Right renal pelvis (tissue), 4 donors: ENCODE measurements at regions not wholly inside any gene's neighbourhood (a gene's known extent, or its start where the extent isn't known, plus 50 kb on each side); places are given as distances from the start of the nearest gene placed in this dataset.
"Not testable (repeated sequence)": the region's sequence is repeated elsewhere in the genome, so short reads cannot be mapped to it uniquely, and the experiment has no call there.

ENCODE experiments used
- DNase-seq, 4 donors: peaks; one replicate each; pipeline ENCODE4 v3.0.0-alpha.2; 2013; ENCODE audit warnings: low read depth in 4 of 4, low spot score in 3 of 4, missing footprints in 1 of 4

DNA sequence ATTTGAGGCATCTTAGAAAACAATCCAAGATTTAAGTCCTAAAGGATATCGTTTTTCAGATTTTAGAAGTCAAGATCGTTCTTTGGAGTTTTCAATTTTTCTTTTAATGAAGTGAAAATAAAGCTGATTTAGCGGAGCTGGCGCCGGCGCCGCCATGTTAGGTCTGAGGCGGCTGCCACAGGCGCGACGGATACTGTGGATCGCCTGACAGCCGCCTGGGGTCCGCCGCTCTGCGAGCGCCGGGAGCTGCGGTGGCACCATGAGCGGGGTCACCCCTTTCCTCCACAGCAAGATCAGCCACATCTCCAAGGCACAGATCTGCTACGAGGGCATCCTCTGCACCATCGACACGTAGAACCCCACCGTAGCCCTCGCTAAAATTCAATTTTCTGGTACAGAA is 247.2 kb downstream of the GJA1 start:
- no peak for DNase-seq

DNA sequence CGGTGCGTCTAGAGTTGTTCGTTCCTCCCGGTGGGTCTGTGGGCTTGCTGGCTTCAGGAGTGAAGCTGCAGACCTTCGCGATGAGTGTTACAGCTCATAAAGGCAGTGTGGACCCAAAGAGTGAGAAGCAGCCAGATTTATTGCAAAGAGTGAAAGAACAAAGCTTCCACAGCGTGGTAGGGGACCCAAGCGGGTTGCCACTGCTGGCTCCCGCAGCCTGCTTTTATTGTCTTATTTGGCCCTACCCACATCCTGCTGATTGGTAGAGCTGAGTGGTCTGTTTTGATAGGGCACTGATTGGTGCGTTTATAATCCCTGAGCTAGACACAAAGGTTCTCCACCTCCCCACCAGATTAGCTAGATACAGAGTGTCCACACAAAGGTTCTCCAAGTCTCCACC is 250.4 kb downstream of the GJA1 start:
- DNase-seq: not testable (repeated sequence)

DNA sequence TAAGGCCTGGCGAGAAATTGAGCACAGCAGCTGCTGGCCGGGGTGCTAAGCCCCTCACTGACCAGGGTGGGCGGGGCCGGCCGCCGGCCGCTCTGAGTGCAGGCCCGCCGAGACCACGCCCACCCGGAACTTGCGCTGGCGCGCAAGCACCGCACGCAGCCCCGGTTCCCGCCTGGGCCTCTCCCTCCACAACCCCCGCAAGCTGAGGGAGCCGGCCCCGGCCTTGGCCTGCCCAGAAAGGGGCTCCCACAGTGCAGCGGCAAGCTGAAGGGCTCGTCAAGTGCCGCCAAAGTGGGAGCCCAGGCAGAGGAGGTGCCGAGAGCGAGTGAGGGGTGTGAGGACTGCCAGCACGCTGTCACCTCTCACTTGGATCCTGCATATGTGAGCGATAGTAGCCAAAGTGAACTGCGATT is 251.2 kb downstream of the GJA1 start:
- no peak for DNase-seq

DNA sequence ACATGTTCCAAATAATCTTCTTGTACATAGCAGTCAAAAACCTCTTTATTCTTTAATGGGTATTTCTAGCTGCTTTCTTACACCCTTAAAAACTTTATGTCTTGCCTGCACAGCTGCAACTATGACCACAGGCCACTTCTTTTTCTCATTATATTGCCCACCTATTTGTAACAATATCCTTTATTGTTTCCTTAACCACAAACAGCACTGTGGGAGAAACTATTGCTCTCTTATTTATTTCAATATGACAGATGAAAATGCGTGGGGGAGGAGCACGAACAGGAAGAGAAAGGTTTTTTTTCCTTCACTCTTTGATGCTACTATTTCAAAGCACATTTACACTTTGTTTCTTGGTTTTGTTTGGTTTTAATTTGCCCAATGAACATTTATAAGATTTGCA is 253.5 kb downstream of the GJA1 start:
- no peak for DNase-seq

DNA sequence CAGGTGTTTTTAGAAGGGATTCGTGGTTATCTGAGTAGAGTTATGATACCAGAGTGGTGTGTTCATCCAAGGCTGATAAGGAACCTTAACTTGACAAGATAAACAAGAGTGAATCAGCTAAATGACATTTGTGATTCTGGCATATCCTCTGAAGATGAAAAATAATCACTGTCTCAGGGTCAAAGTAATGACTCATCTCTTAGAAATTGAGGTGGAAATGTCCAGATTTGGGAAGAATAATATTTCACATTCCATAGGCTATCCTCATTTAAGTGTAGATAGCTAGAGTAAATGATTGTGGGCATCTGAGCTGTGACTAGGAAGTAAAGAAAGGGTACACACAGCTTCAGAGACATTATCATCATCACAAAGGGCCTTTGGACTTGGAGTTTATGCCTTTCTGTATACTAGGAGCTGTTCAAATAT is 255.7 kb downstream of the GJA1 start:
- no peak for DNase-seq

DNA sequence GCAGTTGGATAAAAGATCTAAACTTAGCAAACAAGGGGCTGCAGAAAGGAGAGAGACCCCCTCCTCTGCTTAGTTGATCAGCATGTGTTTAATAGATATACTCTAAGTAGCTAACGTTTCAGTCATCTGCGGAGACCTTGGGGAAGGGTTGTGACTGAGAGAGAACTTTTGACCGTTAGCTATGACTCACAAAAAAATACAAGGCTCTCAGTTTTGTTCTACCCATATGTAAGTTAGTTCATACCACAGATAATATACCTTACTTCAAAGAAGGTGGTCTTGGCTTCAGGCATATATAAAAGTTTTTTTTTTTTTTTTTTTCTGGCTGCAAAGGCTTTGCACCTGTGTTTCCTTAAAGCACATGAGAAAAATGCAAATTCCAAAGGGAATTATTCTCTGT is 258.9 kb downstream of the GJA1 start:
- DNase-seq: no peak

DNA sequence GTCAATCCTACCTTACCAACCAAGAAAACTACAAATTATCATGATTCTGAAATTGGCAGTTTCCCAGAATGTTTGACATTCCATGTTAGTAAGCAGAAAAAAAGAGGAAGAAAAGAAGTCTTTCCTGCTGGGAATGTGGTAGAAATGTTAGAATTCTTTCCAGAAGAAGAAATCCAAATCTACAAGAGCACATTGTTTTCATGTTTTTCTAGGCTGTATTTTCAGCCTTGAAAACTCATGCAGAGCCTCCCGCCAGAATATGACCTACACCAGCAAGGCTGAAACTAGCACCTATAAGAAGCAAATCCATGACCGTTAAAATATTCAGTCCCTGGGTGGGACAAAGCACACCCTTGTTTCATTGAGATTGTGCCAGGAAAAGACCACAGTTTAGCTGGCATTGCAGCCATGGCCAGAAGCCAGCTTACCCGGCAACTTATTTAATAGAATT is 259.4 kb downstream of the GJA1 start:
- no peak for DNase-seq

DNA sequence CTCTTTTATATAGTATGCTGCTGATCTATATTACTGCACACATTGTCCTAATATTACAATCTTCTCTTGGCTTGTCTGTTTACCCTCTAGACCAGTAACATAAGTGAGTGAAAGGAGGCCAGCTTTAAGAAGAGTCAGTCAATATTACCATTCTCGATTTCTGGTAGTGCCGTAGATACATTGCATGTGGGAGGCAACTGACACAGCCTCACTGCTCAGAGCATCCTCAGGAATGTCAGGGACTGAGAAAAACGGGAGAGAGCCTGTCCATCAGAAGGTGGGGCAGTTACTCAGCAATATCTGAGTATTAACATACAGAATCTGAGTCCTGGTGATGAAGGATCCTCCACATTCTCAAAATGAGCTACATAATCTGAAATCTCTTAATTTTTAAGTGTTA is 259.9 kb downstream of the GJA1 start:
- no peak for DNase-seq

DNA sequence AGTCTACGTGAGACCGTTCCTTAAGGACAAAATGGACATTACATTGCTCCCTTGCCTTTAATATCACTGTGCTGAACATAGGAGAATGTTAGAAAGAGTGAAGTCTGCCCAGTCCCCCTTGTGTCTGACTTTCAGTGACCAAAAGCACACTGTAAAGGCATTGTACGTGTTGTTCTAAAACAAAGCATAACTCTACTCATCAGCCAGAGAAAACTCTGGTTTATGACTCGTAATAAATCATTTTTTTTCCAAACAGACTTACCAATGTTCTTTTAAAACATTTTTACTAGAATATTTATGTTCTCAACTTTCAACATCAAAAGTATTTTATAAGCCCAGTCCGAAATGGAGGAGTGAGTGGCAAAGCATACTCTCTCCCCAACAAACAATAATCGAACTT is 262.5 kb downstream of the GJA1 start:
- DNase-seq: no peak

DNA sequence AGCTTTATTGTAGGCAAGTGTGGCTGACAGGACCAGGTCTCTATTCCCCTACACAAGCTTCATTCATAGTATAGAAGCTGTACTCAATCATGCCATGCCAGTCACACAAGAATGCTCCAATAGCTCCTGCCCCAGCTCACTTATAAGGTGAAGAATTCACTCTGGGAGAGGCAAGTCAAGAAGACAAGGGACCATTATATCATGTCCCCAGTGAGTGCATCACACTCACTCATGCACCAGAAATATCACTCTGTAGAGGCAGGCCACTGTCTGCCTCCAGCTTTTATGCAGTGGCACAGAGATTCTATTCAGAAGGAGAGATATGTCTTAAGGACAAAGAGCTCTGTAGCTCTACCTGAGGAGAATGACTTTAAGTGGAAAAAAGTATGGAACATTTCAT is 263.2 kb downstream of the GJA1 start:
- DNase-seq: no peak

DNA sequence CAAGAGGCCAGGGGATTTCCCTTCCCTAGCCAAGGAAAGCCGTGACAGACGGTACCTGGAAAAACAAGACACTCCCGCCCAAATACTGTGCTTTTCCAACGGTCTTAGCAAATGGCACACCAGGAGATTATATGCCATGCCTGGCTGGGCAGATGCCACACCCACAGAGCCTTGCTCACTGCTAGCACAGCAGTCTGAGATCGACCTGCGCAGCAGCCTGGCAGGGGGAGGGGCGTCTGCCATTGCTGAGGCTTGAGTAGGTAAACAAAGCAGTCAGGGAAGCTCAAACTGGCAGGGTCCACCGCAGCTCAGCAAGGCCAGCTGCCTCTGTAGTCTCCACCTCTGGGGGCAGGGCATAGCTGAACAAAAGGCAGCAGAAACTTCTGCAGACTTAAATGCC is 267.7 kb downstream of the GJA1 start:
- DNase-seq: not testable (repeated sequence)

DNA sequence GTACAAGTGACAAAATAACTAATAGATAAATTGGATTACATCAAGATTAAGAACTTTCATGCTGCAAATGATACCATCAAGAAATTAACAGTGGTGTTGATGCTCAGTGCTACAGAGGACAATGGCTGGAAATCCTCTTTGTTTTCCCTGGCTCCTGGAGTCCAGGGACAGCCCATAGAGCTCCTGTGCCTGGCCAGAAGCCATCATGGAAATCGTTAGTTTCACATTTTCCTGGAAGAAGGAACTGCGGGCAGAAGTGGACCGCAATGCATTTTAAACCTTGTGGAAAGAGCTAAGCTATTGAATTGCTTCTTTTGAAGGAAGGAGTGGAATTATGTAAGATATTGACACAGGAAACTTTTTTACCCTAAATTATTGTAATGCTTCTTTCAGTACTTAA is 276.0 kb downstream of the GJA1 start:
- no peak for DNase-seq

DNA sequence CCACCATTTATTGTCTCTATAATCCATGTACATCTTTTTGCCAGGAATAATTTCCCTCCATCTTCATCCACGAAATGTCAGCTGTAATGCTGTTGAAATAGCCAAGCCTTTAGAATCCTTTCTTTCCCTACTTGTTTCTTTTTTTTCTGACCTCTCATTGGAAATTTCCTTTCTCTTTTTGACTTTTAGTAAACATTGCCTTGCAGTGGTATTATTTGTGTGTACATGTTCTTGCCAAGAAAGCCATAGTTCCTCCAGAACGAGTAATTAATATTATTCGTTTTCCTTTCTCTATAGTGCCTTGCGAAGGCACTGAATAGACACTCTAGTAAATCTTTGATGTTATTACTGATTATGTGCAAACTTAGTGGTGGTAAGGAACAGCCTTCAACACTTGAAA is 282.2 kb downstream of the GJA1 start:
- no peak for DNase-seq

DNA sequence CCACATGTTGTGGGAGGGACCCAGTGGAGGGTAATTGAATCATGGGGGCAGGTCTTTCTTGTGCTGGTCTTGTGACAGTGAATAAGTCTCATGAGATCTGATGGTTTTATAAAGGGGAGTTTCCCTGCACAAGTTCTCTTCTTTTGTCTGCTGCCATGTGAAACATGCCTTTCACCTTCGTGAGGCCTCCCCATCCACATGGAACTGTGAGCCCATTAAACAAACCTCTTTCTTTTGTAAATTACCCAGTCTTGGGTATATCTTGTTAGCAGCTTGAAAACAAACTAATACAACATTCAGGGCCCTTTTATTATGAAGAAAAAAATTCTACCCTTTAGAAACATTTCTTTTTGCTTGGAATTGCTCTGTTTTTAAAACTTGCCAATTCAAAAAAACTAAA is 285.4 kb downstream of the GJA1 start:
- not testable (repeated sequence) for DNase-seq

DNA sequence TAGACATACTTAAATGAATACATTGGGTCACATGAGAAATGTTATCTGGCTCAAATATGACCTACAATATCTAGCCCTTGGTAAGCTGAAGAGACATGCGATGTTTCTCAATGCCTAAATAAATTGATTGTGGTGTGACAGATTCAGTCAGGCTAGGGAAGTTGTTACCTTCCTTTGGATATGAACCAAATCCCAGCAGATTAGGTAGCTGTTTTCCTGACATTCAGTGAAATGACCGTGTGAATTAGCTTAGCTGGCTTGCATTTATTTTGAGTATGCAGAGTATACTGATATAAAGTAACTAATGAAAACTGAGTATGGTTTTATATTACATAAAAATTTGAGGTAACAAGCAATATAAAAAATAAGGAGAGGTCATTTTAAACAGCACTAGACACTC is 288.2 kb downstream of the GJA1 start:
- no peak for DNase-seq

DNA sequence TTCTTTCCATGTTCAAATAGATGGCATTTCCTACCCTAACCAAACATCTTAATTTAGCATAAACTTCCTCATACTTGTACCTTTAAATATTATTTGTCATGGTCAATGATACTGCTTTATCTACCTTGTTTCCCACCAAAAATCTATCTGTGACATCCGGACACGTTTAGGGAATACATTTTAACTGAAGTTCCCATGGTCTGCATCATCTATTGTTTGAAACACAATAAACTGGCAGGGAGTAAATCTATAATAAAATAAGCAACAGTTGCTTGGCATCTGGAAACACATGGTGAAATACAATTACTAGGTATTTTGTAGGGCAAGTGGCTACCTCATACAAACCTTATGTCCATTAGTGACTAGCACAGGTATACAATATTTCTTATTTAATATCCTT is 289.1 kb downstream of the GJA1 start:
- DNase-seq: no peak

DNA sequence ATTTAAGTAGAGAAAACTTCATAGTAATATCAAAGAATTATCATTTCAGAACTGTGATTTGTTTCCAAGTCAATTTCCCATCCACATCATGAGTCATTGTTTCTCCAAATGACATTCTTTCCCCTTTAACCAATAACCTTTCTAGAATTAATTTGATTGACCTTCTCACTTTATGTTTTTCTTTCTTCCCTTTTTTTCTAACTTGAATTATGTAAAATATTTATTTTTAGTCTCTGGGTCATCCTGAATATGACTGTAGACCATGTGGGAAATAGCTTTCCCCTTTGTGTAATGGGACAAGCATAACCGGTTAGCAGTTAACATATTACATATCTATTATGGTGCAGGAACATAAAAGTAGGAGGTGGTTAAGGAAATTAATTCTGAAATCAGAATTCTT is 291.1 kb downstream of the GJA1 start:
- DNase-seq: no peak

DNA sequence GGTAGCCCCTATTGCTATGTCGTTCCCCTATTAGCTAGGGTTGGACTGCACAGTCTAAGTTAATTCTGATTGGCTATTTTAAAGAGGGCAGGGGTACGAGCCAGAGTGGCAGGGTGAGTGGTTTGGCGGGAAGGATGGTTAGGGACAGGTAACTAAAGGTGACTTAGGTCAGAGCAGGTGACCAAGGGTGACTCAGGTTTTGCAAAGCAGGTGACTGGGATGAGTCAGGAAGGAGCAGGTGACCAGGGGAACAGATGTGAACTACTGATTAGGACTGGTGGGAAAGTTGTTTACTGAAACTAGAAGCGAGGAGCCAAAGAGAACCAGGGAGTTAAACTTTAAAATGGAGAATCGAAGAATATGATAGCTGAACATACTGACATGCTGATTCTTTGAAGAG is 295.2 kb downstream of the GJA1 start:
- DNase-seq: no peak

DNA sequence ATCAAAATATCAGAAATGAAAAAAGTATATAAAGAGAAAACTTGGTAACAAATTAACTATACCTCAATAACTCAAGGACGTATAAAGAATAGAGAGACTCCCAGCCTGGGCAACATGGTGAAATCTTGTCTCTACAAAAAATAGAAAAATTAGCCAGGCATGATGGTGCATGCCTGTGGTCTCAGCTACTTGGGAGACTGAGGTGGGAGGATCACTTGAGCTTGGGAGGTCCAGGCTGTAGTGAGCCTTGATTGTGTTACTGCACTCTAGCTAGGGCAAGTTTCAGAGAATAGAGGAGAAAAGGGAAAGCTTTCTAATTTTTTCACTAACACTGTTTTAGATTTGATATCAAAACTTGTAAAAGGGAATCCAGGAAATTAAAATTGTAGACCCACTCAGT is 295.9 kb downstream of the GJA1 start:
- DNase-seq: no peak

DNA sequence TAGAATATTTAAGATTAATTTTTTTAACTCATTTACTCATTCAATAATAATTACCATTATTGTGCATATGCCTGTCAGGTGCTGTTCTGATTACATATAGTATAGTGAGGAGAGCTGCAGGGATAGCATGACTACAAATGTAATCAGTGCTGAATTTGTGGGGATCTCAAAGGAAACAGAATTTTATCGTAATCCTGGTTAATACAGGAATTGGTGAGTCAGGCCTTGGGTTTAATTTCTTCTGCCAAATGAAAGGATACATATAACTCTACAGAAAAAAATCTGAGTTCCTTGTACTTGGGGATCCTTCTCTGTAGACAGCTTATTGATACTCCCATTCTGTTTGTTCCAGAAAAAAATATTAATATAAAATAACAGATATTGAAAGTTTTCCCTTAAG is 297.2 kb downstream of the GJA1 start:
- no peak for DNase-seq

DNA sequence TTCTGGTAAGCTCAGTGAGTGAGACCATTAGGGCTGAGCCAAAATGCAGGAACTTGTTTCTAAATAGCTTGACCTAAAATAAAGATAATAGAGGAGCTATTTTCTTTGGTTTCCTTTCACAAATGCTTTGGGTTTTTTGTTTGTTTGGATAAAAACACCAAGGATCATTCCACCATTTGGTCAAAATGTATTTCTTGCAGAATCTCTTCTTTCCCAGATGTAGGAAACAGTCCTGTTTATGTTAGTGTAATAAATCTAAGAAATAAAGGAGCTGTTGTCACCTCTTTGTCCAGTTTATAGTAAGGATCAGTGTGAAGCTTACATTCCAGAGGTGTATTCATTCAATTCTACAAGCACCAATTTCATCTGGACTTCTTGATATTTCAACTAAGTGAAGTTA is 297.8 kb downstream of the GJA1 start:
- DNase-seq: no peak

DNA sequence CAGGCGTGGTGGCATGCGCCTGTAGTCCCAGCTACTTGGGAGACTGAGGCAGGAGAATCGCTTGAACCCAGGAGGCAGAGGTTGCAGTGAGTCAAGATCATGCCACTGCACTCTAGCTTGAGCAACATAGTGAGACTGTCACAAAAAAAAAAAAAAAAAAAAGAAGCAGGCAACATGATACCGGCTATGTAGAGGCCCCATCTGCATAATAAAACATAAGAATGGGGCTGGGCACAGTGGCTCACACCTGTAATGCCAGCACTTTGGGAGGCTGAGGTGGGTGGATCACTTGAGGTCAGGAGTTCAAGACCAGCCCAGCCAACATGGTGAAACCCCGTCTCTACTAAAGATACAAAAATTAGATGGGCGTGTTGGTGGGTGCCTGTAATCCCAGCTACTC is 304.7 kb downstream of the GJA1 start:
- DNase-seq: not testable (repeated sequence)

DNA sequence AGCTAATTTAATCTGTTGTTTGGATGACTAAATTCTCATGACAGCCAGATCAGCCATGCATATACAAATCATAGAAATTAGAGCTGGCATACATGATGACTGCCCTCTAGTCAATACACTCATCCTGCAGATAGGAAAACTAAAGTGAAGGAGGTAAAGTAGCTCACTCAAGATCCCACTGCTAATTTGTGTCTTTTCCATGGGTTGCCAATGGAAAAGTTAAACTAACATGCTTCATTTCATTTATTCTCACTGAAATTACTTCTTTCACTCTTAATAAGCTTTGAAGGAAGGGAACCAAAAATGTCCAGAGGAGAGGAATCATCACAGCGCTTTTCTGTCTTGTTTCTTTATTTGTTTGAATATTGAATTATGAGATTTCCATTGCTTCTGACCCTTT is 308.2 kb downstream of the GJA1 start:
- no peak for DNase-seq

DNA sequence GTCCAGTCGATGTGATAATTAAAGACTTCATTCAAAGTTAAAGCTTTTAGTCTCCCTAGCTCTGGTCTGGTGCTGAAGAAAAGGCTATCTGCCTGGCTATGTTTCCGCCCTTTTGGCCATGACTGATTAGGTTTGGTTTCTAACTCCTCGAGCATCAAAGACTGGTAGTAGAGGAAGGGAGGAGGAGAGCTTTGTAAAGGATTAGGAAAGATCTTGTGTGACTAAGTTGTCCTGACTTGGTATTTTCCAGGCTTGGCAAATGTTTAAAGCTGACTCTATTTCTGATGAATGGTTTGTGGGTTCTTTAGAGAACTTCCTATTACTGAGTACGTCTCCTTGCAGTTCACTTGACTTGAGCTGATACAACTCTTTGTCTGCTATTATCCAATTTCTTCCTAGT is 312.9 kb downstream of the GJA1 start:
- no peak for DNase-seq
